ENCODE measurements at regions not wholly inside any gene's neighbourhood (a gene's known extent, or its start where the extent isn't known, plus 50 kb on each side); places are given as distances from the start of the nearest gene placed in this dataset.

- Mint-ChIP-seq H3K4me3 (no peak overlapping the region), H3K27me3 (no peaks in the 10 kb centered on the region), H3K9me3 (no peaks in the 10 kb centered on the region), H3K36me3 (no peaks in the 10 kb centered on the region), H3K4me1 (no peaks in the 10 kb centered on the region), H3K27ac (no peak overlapping the region)
- DNase-seq (no peak), ATAC-seq (ENCODE audit: low read depth in 2 of 2) (no peak)
- H3K27ac ChIP-seq (ENCODE audit: insufficient read depth, low read length, poor library complexity, severe bottlenecking), result no peak overlapping the region
- no peaks in the 10 kb centered on the region for H3K36me3 ChIP-seq (ENCODE audit: control insufficient read depth, insufficient read depth, low read length)
- no peaks in the 10 kb centered on the region for H3K27me3 ChIP-seq (ENCODE audit: control insufficient read depth, insufficient read depth, low read length)
- no peaks in the 10 kb centered on the region for H3K9me3 ChIP-seq (ENCODE audit: control insufficient read depth in 2 of 2, low read length in 2 of 2)
- no peak overlapping the region for H3K4me3 ChIP-seq (ENCODE audit: low read depth, low read length)
- H3K4me1 ChIP-seq (ENCODE audit: control insufficient read depth, insufficient read depth, low read length, poor library complexity, severe bottlenecking), result no peaks in the 10 kb centered on the region
Measured at GRCh38 chr7:73977619-73978618, 50.1 kb upstream of the ELN start.
